ENCODE measurements at regions not wholly inside any gene's neighbourhood (a gene's known extent, or its start where the extent isn't known, plus 50 kb on each side); places are given as distances from the start of the nearest gene placed in this dataset.

DNA sequence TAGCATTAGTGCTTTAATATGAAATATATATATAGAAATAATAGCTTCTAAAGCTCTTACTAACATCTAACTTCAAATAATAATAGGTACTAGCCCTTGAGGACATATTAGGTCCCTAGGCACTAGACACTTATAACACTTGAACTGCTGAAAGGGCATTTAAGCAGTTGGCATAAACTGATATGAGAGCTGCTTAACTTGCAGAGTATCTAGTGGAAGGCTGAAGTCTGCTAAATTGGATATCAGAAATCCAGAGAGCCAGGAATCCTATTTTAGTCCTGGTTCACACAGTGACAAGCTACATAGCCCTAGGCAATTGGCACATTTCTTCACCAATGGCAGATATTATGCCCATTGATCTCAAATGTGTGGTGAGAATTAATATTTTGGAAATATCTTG lies 326.9 kb upstream of the UBE2E3 start:
- H3K4me3 ChIP-seq (replicated peaks in 1 of 2; ENCODE audit: low read depth in 2 of 2, low read length in 2 of 2), result no peak overlapping the region
- TF ChIP-seq, protein P1, sequence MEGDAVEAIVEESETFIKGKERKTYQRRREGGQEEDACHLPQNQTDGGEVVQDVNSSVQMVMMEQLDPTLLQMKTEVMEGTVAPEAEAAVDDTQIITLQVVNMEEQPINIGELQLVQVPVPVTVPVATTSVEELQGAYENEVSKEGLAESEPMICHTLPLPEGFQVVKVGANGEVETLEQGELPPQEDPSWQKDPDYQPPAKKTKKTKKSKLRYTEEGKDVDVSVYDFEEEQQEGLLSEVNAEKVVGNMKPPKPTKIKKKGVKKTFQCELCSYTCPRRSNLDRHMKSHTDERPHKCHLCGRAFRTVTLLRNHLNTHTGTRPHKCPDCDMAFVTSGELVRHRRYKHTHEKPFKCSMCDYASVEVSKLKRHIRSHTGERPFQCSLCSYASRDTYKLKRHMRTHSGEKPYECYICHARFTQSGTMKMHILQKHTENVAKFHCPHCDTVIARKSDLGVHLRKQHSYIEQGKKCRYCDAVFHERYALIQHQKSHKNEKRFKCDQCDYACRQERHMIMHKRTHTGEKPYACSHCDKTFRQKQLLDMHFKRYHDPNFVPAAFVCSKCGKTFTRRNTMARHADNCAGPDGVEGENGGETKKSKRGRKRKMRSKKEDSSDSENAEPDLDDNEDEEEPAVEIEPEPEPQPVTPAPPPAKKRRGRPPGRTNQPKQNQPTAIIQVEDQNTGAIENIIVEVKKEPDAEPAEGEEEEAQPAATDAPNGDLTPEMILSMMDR (IDR thresholded peaks at IDR 0.05; ENCODE audit: low read depth, low read length), result no peak
- DNase-seq (ENCODE audit: low read depth in 2 of 2), result no peak

DNA sequence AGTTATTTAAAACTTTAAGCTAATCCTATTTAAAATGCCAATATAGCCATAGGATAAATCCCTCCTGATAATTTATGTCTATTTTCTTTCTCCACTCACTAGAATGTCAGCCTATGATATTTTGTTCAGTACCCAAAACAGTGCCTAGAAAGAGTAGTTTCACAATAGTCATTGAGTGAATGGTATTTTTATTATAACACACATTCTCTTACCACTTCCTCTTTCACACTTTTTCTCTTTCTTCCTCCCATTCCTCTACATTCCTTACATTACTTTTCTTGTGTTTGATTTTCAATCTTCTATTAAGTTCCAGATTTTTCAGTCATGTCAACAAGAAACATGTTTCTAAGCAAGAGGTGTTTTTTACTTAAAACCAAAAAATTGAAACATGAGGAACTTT lies 327.6 kb upstream of the UBE2E3 start:
- DNase-seq (ENCODE audit: low read depth in 2 of 2), result no peak
- H3K4me3 ChIP-seq (replicated peaks in 1 of 2; ENCODE audit: low read depth in 2 of 2, low read length in 2 of 2), result no peak overlapping the region
- TF ChIP-seq, protein P1 (IDR thresholded peaks at IDR 0.05; ENCODE audit: low read depth, low read length), result no peak

DNA sequence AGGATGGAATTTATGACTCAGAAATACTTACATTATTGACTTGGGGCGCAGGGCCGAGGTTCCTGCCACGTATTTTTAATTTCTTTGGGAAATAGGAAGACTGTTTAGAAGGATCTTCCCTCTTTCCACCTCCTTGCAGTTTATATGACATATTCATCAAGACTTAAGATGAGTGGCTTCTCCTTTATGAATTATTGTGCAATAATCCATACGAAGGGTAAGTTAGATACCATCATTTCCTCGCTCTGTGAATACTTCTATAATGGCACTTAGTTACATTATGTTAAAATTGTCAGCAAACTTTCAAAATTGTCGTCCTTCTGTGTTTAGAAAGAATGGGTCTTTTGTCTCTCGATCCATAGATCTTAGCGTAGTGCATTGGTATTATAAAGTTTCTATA lies 328.8 kb upstream of the UBE2E3 start:
- no peak overlapping the region for H3K4me3 ChIP-seq (replicated peaks in 1 of 2; ENCODE audit: low read depth in 2 of 2, low read length in 2 of 2)
- no peak for DNase-seq (ENCODE audit: low read depth in 2 of 2)
- TF ChIP-seq, protein P1 (IDR thresholded peaks at IDR 0.05; ENCODE audit: low read depth, low read length), result no peak

DNA sequence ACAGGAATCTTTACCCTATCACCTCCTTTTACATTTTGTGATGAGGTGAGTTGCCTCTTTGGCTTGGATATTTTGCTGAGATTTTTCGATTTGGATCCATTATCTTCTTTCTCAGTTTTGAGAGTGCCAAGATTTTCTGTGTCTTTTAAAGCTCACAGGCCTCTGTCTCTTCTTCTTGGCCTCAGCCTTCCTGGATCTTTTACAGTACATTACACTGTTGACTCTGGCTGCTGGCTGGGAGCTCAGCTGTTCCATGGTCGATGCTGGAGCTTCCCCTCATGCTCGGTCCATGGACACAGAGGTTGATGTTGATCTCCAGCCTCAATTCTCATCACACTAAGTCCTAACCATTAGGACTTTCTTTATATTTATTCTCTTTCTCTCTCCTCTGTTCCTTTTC lies 332.8 kb upstream of the UBE2E3 start:
- H3K4me3 ChIP-seq (replicated peaks in 1 of 2; ENCODE audit: low read depth in 2 of 2, low read length in 2 of 2), result no peak overlapping the region
- TF ChIP-seq, protein P1 (IDR thresholded peaks at IDR 0.05; ENCODE audit: low read depth, low read length), result no peak
- DNase-seq (ENCODE audit: low read depth in 2 of 2), result peak in 1 of 2 donors; percentile 10

DNA sequence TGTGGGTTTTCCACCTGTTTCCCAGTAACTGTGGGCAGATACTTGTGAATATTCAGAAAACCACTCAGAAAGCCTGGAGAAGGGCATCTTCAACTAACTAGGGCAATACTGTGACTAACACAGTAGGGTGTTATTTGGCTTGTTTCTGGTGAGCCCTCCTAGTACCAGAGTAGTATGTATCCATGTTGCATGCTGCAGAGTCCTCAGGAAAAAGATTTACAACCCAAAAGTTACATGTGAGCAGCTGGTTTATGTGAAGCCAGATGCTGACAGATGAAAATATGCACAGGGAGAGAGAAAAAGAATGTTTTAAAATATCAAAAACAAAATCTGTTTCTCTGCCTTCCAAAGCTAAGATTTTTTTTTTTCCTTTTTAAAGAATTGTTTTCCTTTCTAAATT lies 333.2 kb upstream of the UBE2E3 start:
- peak in 1 of 2 donors; percentile 8 for DNase-seq (ENCODE audit: low read depth in 2 of 2)
- TF ChIP-seq, protein P1 (IDR thresholded peaks at IDR 0.05; ENCODE audit: low read depth, low read length), result no peak
- no peak overlapping the region for H3K4me3 ChIP-seq (replicated peaks in 1 of 2; ENCODE audit: low read depth in 2 of 2, low read length in 2 of 2)

DNA sequence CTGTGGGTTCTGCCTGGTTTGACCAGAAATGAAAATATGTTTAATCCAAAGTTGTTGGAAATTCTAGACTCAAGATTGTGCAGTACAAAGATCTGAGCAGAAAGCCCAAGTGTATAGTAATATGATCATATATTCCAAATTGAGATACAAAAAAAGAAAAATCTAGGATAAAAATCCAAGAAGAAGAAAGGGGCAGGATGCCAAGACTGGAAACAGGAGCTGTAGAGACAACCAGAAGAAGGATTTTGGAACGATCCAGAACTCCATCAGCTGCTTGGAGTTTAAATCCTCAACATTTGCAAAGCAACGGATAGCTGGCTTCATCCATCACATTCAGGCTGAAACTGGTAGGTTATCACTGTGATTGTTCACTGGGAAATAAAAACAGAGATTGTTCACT lies 333.6 kb upstream of the UBE2E3 start:
- no peak for DNase-seq (ENCODE audit: low read depth in 2 of 2)
- TF ChIP-seq, protein P1 (IDR thresholded peaks at IDR 0.05; ENCODE audit: low read depth, low read length), result no peak
- H3K4me3 ChIP-seq (replicated peaks in 1 of 2; ENCODE audit: low read depth in 2 of 2, low read length in 2 of 2), result no peak overlapping the region

DNA sequence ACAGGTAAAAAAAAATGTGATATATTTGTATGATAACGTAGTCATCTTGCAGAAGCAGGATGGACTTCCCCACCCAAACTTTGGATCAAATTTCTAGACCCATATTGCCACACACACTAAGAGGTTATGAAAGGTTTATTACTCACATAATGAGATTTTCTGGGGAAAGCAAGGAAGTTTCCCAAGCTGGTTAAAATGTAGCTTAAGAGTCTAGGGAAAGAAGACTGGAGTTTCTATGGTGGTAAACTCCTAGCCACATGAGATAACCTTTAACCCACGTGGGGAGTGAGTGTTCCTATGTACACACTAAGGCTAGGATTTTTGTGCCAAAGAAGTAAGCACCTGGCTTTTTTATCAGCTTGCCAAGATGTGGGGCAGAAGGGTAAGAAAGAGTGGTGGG lies 335.7 kb upstream of the UBE2E3 start:
- H3K4me3 ChIP-seq (replicated peaks in 1 of 2; ENCODE audit: low read depth in 2 of 2, low read length in 2 of 2), result no peak overlapping the region
- DNase-seq (ENCODE audit: low read depth in 2 of 2), result peak; percentile 51 to 84
- TF ChIP-seq, protein P1 (IDR thresholded peaks at IDR 0.05; ENCODE audit: low read depth, low read length), result no peak

Measured in cardiac fibroblast (primary cell).